HL-60 (cell line): ENCODE measurements at regions not wholly inside any gene's neighbourhood (a gene's known extent, or its start where the extent isn't known, plus 50 kb on each side); places are given as distances from the start of the nearest gene placed in this dataset.

Experiments used
- GABPA ChIP-seq: IDR thresholded peaks from 2 replicates; pipeline ENCODE4 v1.6.1; 2012; ENCODE audit warnings: low read depth
- POLR2AphosphoS5 ChIP-seq: IDR thresholded peaks from 2 replicates; pipeline ENCODE4 v1.6.1; 2012; ENCODE audit warnings: low read depth
- TF ChIP-seq, protein P1 (sequence below): IDR thresholded peaks from one replicate; pipeline ENCODE4 v1.5.1; 2011; ENCODE audit warnings: low read length, control low read depth, inconsistent platforms; ENCODE audit not compliant: insufficient read depth

DNA sequence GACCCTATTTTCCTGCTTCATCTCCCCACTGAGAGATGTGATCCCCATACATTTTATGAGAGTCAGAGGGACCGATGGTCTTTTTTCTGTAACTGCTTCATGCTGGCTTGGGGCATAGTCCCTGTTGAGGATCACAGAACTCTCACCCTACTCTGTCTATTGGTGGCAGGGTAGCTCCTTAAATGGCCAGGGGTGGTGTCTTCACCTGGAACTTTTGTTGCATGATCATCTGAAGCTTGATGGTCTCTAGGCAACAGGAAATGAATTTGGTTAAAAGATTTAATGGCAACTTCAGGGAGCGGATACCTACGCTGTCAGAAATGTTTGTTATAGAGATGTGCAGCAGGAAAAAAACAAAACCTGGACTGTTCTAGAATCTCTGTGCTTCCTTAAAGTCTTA is 87.0 kb upstream of the GLIS3 start:
- TF ChIP-seq, protein P1, sequence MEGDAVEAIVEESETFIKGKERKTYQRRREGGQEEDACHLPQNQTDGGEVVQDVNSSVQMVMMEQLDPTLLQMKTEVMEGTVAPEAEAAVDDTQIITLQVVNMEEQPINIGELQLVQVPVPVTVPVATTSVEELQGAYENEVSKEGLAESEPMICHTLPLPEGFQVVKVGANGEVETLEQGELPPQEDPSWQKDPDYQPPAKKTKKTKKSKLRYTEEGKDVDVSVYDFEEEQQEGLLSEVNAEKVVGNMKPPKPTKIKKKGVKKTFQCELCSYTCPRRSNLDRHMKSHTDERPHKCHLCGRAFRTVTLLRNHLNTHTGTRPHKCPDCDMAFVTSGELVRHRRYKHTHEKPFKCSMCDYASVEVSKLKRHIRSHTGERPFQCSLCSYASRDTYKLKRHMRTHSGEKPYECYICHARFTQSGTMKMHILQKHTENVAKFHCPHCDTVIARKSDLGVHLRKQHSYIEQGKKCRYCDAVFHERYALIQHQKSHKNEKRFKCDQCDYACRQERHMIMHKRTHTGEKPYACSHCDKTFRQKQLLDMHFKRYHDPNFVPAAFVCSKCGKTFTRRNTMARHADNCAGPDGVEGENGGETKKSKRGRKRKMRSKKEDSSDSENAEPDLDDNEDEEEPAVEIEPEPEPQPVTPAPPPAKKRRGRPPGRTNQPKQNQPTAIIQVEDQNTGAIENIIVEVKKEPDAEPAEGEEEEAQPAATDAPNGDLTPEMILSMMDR, result no peak
- no peak for TF ChIP-seq POLR2AphosphoS5
- no peak for TF ChIP-seq GABPA
